Stimulated activated naive CD4-positive, alpha-beta T cell (primary cell): ENCODE measurements at regions not wholly inside any gene's neighbourhood (a gene's known extent, or its start where the extent isn't known, plus 50 kb on each side); places are given as distances from the start of the nearest gene placed in this dataset.
"Not testable (repeated sequence)": the region's sequence is repeated elsewhere in the genome, so short reads cannot be mapped to it uniquely, and the experiment has no call there.

Experiments
- DNase-seq, 6 experiments: peaks; one replicate each; lab custom pipeline; 2025; lab: John Stamatoyannopoulos, UW

- DNase-seq = no peak
Observed at GRCh38 chr2:139556789-139557188, 776.6 kb upstream of the NXPH2 start.

- DNase-seq = no peak
Observed at GRCh38 chr2:139550873-139551272, 770.7 kb upstream of the NXPH2 start.

DNA sequence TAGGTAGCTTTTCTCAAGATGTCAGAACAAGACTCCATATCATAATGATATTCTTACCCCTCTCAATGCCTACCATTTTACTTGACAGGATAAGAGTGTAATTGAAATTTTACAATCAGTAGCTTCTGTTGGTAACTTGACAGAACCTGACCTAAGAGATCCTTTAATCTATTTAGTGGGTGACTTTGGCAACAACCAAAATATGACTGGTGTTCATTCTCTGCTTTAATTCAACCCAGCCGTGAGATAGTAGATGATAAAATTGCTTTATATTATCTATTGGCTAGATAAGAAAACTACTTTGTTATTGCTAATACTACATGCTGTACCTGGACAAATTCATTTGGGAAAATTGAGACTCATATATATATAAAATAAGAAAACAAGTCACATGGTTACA lies 770.2 kb upstream of the NXPH2 start:
- DNase-seq = no peak

GRCh38 chr2:139544186-139544851 lies 764.1 kb upstream of the NXPH2 start:
- no peak for DNase-seq

- DNase-seq = not testable (repeated sequence)
Observed at GRCh38 chr2:139538332-139539020, 758.3 kb upstream of the NXPH2 start.

- DNase-seq = no peak
Observed at GRCh38 chr2:139529080-139529479, 748.9 kb upstream of the NXPH2 start.

- no peak for DNase-seq
Observed at GRCh38 chr2:139526781-139527180, 746.6 kb upstream of the NXPH2 start.

- DNase-seq = no peak
Observed at GRCh38 chr2:139518321-139518720, 738.1 kb upstream of the NXPH2 start.

DNA sequence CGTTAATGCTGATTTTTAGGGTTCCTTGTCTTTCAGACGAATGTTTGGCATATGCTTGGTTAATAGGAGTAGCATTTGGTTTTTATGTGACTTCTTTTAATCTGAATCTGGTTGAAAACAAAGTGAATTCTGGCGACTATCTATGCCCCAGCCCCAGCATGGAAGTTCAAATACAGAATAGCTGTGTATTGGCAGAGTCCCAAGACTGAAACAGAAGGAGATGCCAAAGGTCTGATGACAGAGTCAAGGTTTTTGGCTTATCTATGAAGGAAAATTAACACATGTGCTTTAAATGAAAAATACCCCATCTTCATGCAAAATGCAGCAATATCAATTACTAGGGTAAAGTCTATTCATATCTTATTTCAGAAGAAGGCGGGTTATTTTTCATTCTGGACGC lies 734.8 kb upstream of the NXPH2 start:
- DNase-seq = no peak

- DNase-seq = no peak
Observed at GRCh38 chr2:139495851-139496250, 715.7 kb upstream of the NXPH2 start.

GRCh38 chr2:139492131-139492680 lies 712.0 kb upstream of the NXPH2 start:
- no peak for DNase-seq

DNA sequence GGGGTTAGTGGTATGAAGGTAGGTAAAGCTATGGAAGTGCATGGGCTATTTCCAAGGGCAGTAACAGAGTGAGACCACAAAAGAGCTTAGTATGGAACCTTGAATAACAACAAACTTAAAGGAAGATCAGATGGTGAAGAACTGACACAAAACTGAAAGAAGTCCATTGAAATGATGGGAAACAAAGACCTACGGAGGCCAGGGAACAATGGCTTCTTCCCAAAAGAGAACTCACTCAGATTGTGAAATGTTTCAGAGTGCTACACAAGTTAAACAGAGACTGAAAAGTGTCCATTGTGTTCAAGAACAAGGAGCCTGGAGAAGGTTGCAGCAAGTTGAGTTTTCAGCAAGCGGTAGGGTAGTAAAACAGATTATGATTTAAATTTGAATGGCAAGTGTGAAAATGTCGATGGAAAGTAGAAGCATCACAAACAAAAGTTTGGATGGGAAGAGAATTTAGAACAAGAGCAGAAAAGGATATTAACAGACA lies 700.0 kb upstream of the NXPH2 start:
- DNase-seq = no peak

- DNase-seq = no peak
Observed at GRCh38 chr2:139478165-139478914, 698.1 kb upstream of the NXPH2 start.

- DNase-seq = no peak
Observed at GRCh38 chr2:139477618-139478017, 697.4 kb upstream of the NXPH2 start.

GRCh38 chr2:139469985-139470384 lies 689.8 kb upstream of the NXPH2 start:
- DNase-seq = no peak

GRCh38 chr2:139465789-139466188 lies 685.6 kb upstream of the NXPH2 start:
- DNase-seq = no peak

DNA sequence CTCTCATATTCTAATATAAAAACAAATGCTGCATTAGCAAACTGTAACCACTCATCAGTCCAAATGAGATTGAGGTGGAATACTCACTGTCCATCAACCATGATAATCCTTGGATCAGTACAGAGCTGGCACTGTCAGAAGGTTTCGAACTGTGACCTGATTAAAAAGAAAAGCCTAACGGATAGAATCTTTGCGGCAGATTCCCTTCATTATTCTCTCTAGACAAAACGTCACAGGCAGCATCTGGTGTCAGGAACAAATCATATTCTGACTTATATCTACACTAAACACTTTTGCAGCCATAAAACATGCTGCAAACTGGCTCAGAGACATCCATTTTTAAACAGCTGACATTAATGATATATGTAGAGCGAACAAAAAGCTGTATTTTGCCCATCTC lies 677.7 kb upstream of the NXPH2 start:
- no peak for DNase-seq

- no peak for DNase-seq
Observed at GRCh38 chr2:139454251-139454650, 674.1 kb upstream of the NXPH2 start.

- no peak for DNase-seq
Observed at GRCh38 chr2:139439100-139439499, 658.9 kb upstream of the NXPH2 start.

- no peak for DNase-seq
Observed at GRCh38 chr2:139438478-139438877, 658.3 kb upstream of the NXPH2 start.

DNA sequence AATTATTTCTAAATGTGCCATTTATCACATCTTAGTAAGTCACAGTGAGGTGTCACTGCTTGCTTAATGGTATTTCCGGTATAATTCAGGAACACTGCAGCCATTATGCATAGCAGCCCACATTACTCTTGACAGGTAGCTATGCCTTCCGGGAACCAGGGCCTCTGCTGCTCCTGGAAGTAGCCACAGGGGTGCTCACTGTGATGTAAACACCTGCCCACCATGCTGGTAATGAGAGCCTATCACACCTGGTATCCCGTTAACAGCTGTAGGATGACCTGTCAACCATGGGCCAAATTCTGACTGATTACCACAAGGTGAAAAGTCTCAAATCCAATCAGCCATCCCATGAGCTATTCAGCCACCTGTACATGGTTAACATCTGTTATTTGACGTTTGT lies 647.0 kb upstream of the NXPH2 start:
- no peak for DNase-seq

DNA sequence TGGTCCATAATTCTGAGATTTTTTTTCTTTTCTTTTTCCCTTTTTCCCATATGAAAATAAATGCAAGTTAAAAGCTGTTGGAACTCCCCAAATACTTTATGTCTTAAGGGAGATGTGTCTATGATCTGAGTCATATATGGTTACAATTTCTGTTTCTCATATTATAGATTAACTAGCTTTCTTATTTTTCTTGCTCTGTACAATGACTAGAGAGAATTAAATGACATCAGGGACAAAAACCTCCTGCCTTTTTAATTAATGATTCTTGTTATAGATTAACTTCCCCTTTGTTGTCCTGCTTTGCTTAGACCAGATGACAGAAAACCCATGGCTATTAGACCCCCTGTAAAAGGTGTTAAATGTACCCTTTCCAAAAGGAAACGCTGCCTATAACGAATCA lies 643.9 kb upstream of the NXPH2 start:
- no peak for DNase-seq

DNA sequence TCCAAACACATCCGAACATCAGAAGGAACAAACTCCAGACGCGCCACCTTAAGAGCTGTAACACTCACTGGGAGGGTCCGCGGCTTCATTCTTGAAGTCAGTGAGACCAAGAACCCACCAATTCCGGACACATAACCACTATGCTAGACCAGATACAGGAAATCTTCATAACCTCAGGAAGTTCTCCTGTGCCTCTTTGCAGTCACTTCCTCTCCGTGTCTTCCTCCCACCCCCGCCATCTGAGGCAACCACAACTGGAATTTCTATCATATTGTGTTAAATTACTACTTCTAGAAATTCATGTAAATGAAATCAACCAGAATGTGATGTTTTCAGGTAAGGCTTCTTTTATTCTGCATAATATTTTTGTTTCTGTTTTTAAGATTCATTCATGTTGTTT lies 631.0 kb upstream of the NXPH2 start:
- no peak for DNase-seq
